ENCODE measurements at regions not wholly inside any gene's neighbourhood (a gene's known extent, or its start where the extent isn't known, plus 50 kb on each side); places are given as distances from the start of the nearest gene placed in this dataset.
A peak's percentile ranks its signal among the peaks of the same experiment; 100 is the strongest.

DNA sequence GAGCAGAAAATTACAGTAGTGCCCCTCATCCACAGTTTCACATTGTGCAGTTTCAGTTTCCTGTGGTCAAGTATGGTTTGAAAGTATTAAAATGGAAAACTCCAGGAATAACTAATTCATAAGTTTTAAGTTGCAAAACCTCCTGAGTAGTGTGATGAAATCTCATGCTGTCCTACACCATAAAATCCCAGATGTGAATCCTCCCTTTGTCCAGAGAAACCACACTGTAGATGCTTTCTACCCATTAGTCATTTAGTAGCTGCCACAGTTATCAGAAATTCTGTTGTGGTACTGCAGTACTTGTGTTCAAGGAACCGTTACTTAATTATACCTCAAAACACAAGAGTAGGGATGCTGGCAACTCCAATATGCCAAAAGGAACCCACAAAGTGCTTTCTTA, 74.7 kb downstream of the PTCHD4 start:
- Histone ChIP-seq H3K4me1 (peaks cover 0 to 5% (median 0%) of the 10 kb centered on the region in 9 donors), H3K27me3 (no peaks in the 10 kb centered on the region), H3K27ac (no peak overlapping the region), H3K36me3 (no peaks in the 10 kb centered on the region), H3K9me3 (no peaks in the 10 kb centered on the region), H3K4me3 (no peak overlapping the region)
- TF ChIP-seq, protein P1, sequence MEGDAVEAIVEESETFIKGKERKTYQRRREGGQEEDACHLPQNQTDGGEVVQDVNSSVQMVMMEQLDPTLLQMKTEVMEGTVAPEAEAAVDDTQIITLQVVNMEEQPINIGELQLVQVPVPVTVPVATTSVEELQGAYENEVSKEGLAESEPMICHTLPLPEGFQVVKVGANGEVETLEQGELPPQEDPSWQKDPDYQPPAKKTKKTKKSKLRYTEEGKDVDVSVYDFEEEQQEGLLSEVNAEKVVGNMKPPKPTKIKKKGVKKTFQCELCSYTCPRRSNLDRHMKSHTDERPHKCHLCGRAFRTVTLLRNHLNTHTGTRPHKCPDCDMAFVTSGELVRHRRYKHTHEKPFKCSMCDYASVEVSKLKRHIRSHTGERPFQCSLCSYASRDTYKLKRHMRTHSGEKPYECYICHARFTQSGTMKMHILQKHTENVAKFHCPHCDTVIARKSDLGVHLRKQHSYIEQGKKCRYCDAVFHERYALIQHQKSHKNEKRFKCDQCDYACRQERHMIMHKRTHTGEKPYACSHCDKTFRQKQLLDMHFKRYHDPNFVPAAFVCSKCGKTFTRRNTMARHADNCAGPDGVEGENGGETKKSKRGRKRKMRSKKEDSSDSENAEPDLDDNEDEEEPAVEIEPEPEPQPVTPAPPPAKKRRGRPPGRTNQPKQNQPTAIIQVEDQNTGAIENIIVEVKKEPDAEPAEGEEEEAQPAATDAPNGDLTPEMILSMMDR (IDR thresholded peaks at IDR 0.05), result no peak
- WGBS, 2 donors, result 82 to 87% methylated on average over 1 of the region's 1 CpG
- DNase-seq (no peak), ATAC-seq (no peak)
- intact Hi-C loops (cut with DNase I), result no loop called here

DNA sequence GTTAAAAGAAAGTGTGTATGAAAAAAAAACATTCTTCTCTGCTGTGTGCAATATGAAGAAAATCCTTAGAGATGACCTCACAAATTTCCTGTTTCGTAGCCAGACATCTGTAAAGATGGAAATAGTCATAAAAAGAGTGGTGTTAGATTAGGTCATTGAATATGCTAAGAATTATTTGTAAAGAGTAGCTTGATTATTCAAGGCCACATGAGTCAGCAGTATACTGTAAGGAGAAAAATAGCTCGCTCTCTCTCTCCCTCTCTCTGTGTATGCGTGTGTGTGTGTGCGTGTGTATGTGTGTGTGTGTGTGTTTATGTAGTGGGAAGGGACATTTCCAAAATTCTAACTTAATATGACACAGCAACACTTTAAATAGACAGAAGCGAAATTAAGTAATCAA, 78.8 kb downstream of the PTCHD4 start:
- TF ChIP-seq, protein P1 (IDR thresholded peaks at IDR 0.05), result no peak
- intact Hi-C loops (cut with DNase I), result no loop called here

DNA sequence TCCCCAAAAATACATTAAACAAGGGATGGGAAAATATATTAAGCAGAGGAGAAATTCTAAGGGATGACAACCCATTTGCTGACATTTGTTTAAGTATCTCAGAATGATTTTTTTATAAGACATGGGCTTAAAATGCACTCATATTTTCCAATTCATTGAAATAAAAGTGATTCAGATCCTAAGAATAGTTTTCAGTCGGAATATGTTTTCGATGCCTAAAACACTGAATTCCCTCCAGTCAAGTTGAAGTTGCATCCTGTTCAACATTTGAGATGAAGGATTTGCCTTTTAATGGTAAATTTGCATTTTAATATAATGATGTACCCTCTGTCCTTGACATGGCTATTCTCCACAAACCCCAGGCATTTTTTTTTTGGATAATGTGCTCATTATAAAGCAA, 79.3 kb downstream of the PTCHD4 start:
- H3K4me3 ChIP-seq, result no peak overlapping the region
- no peaks in the 10 kb centered on the region for H3K27me3 ChIP-seq
- H3K4me1 ChIP-seq, result peaks cover 0 to 2% (median 0%) of the 10 kb centered on the region in 9 donors
- no peak overlapping the region for H3K27ac ChIP-seq
- no peaks in the 10 kb centered on the region for H3K9me3 ChIP-seq
- ATAC-seq (no peak), DNase-seq (no peak)
- TF ChIP-seq, protein P1 (IDR thresholded peaks at IDR 0.05), result no peak
- H3K36me3 ChIP-seq, result no peaks in the 10 kb centered on the region
- intact Hi-C loops (cut with DNase I), result no loop called here
- WGBS, 2 donors, result 48 to 63% methylated on average over 2 of the region's 2 CpGs

More for the DNA sequence above, 78.8 kb downstream of the PTCHD4 start:
- no peaks in the 10 kb centered on the region for H3K9me3 ChIP-seq
- WGBS, 2 donors, result 50 to 64% methylated on average over 5 of the region's 5 CpGs
- no peak overlapping the region for H3K27ac ChIP-seq
- peaks cover 0 to 5% (median 0%) of the 10 kb centered on the region in 9 donors for H3K4me1 ChIP-seq
- no peaks in the 10 kb centered on the region for H3K36me3 ChIP-seq
- H3K27me3 ChIP-seq, result no peaks in the 10 kb centered on the region
- H3K4me3 ChIP-seq, result no peak overlapping the region
- DNase-seq (no peak), ATAC-seq (peak in 1 of 8 donors; percentile 31)

DNA sequence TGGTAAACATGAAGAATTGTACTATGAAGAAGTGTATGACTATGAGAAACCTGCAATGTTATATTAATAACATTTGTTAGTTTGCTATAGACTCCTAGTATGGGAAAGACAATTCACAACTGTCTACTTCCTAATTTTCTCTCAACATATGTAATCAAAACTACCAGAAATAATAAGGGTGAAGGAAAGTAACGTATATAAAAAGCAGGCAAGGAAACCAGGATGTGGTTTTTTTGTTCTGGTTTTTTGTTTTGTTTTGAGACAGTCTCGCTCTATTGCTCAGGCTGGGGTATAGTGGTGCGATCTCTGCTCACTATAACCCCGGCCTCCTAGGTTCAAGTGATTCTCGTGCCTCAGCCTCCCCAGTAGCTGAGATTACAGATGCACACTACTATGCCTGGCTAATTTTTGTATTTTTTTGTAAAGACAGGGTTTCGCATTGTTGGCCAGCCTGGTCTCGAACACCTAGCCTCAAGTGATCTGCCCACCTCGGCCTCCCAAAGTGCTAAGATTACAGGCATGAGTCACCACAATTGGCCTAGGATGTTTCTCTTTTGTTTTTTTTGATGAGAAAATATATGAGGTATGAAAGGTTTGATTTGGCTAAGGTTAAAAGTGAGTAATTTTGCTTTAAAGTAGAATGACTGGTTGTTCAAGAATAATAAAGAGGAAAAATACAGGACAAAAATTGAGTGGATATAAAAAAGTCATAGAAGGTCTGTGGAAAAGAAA, 83.1 kb downstream of the PTCHD4 start:
- Histone ChIP-seq H3K27ac (no peak overlapping the region), H3K4me3 (no peak overlapping the region), H3K36me3 (no peaks in the 10 kb centered on the region), H3K9me3 (no peaks in the 10 kb centered on the region), H3K27me3 (no peaks in the 10 kb centered on the region), H3K4me1 (no peaks in the 10 kb centered on the region)
- 66 to 78% methylated on average over 8 of the region's 8 CpGs for WGBS, 2 donors
- intact Hi-C loops (cut with DNase I), result no loop called here
- DNase-seq (no peak), ATAC-seq (no peak)
- TF ChIP-seq, protein P1 (IDR thresholded peaks at IDR 0.05), result no peak
